ENCODE measurements at regions not wholly inside any gene's neighbourhood (a gene's known extent, or its start where the extent isn't known, plus 50 kb on each side); places are given as distances from the start of the nearest gene placed in this dataset.

DNA sequence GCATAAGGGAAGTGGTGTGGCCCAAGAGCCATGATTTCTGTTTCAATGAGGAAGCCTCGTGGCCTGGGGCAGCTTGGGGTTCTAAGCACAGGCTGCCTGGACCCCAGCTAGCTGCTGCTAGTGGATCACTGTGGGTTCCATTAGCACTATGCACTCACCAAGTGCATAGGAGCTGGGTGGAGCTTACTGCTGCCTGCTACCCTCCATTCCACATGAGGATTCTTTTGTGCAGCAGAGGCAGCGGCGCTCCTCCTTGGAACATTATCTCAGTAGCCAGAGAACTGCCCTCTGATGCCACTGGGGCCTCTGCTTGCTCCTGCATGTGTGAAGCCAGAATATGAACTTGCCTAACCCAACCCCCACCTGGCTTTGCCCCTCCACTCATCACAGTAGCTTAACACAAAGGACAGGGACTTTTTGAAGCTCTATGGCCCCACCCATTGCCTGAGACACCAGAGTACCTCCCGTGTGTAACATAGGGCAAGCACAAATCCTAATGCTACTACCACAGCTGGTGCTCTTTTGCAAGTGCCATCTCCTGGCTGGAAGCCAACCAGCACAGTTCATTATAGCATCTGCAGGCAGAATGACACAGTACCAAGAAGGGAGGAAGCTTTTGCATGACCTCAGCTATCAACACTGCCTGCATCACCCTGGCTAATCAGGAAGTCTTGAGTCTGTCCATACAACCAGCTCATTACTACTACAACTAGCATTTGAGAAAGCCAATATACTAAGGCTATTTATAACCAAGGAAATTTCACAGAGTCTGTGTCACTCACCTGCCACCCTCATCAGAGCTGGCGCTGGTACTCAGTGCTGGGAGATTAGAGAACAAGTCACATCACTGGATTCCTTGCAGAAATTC is 297.0 kb upstream of the GULP1 start:
- no peak overlapping the region for H3K4me3 ChIP-seq
- DNase-seq (no peak), ATAC-seq (peak in 3 of 8 donors; percentile 57 to 80 (median 68))
- intact Hi-C loops (cut with DNase I) = no loop called here
- TF ChIP-seq, protein P1, sequence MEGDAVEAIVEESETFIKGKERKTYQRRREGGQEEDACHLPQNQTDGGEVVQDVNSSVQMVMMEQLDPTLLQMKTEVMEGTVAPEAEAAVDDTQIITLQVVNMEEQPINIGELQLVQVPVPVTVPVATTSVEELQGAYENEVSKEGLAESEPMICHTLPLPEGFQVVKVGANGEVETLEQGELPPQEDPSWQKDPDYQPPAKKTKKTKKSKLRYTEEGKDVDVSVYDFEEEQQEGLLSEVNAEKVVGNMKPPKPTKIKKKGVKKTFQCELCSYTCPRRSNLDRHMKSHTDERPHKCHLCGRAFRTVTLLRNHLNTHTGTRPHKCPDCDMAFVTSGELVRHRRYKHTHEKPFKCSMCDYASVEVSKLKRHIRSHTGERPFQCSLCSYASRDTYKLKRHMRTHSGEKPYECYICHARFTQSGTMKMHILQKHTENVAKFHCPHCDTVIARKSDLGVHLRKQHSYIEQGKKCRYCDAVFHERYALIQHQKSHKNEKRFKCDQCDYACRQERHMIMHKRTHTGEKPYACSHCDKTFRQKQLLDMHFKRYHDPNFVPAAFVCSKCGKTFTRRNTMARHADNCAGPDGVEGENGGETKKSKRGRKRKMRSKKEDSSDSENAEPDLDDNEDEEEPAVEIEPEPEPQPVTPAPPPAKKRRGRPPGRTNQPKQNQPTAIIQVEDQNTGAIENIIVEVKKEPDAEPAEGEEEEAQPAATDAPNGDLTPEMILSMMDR (IDR thresholded peaks at IDR 0.05) = no peak
- H3K27me3 ChIP-seq = no peaks in the 10 kb centered on the region
- WGBS, 2 donors = 53 to 60% methylated on average over 5 of the region's 5 CpGs
- no peak overlapping the region for H3K27ac ChIP-seq
- no peaks in the 10 kb centered on the region for H3K36me3 ChIP-seq
- H3K4me1 ChIP-seq = peaks cover 0 to 3% (median 0%) of the 10 kb centered on the region in 9 donors
- H3K9me3 ChIP-seq = no peaks in the 10 kb centered on the region

DNA sequence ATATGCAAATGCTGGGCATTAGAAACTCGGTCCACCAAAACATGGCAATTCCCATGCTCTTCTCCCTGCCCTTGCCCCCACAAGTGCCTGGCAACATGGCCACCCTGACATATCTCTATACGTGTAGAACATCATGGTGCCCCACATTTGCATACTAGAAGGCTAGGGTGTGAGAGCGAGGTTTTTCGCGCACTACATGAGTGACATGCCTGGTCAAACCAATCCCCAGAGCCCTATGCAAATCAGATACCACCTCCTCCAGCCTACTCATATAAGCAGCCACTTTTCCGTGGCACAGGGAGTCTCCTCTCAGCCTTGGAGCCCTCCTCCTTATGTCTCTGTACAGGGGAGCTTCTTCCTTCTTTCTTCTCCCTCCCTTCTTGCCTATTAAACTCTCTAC is 296.1 kb upstream of the GULP1 start:
- TF ChIP-seq, protein P1 (IDR thresholded peaks at IDR 0.05) = no peak
- no peak overlapping the region for H3K4me3 ChIP-seq
- H3K36me3 ChIP-seq = no peaks in the 10 kb centered on the region
- no peak overlapping the region for H3K27ac ChIP-seq
- H3K9me3 ChIP-seq = no peaks in the 10 kb centered on the region
- WGBS, 2 donors = 72 to 81% methylated on average over 6 of the region's 6 CpGs
- no peaks in the 10 kb centered on the region for H3K27me3 ChIP-seq
- ATAC-seq (no peak), DNase-seq (no peak)
- H3K4me1 ChIP-seq = peaks cover 0 to 3% (median 0%) of the 10 kb centered on the region in 9 donors
- intact Hi-C loops (cut with DNase I) = no loop called here

DNA sequence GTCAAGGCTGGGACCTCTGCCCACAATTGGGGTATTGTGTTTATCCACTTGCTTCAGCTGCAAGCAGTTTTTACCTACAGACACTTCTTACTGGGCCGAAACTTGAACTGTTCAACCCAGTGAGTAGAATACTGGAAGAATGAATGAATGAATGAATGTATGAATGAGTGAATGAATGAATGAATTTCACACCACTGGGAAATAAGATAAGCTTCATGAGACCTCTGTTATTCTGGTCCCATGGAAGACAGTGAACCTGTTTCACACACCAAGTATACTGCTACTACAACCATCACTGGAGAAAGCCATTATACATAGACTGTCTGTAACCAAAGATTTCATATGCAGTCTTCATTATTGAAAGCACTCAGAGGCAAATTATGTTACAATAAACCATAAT is 295.0 kb upstream of the GULP1 start:
- WGBS, 2 donors = 96 to 98% methylated on average over 1 of the region's 1 CpG

DNA sequence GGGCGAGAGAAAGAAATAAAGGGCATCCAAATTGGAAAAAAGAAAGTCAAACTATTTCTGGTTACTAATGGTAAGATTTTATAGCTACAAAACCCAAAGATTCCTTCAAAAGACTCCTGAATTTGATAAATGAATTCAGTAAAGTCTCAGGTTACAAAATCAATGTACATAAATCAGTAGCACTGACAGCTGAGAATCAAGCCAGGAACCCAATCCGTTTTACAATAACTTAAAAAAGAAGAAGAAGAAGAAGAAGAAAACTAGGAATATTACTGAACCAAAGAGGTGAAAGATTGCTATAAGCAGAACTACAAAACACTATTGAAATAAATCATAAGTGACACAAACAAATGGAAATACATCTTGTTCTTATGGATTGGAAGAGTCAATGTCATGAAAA is 291.5 kb upstream of the GULP1 start:
- TF ChIP-seq, protein P1 (IDR thresholded peaks at IDR 0.05) = no peak
- no peaks in the 10 kb centered on the region for H3K4me1 ChIP-seq
- WGBS, 2 donors = 39 to 44% methylated on average over 2 of the region's 2 CpGs
- no peak for ATAC-seq
- intact Hi-C loops (cut with DNase I) = no loop called here
- no peak overlapping the region for H3K4me3 ChIP-seq
- no peaks in the 10 kb centered on the region for H3K27me3 ChIP-seq
- no peak overlapping the region for H3K27ac ChIP-seq
- H3K9me3 ChIP-seq = no peaks in the 10 kb centered on the region
- no peak for DNase-seq
- H3K36me3 ChIP-seq = no peaks in the 10 kb centered on the region

More for the DNA sequence above, 295.0 kb upstream of the GULP1 start:
- ATAC-seq = no peak
- peaks cover 0 to 3% (median 0%) of the 10 kb centered on the region in 9 donors for H3K4me1 ChIP-seq
- intact Hi-C loops (cut with DNase I) = no loop called here
- TF ChIP-seq, protein P1 (IDR thresholded peaks at IDR 0.05) = no peak
- H3K27ac ChIP-seq = no peak overlapping the region
- H3K27me3 ChIP-seq = no peaks in the 10 kb centered on the region
- no peak for DNase-seq
- no peaks in the 10 kb centered on the region for H3K36me3 ChIP-seq
- H3K9me3 ChIP-seq = no peaks in the 10 kb centered on the region
- H3K4me3 ChIP-seq = no peak overlapping the region

All from heart right ventricle (tissue), 16 donors.